ENCODE measurements at regions not wholly inside any gene's neighbourhood (a gene's known extent, or its start where the extent isn't known, plus 50 kb on each side); places are given as distances from the start of the nearest gene placed in this dataset.

- ChIA-PET POLR2A (ENCODE audit: low non-redundant PET) (no interaction called here), CTCF (no interaction called here)
- intact Hi-C loops (cut with micrococcal nuclease; ENCODE audit: unreplicated experiment): no loop called here
- no TSS peak for BruUV-seq (replicated peaks)
- Histone ChIP-seq H3K27ac (ENCODE audit: low read depth, low read length, poor library complexity, severe bottlenecking) (no peak overlapping the region), H3K27me3 (replicated peaks; ENCODE audit: insufficient read depth, low read depth, low read length, poor library complexity) (no peaks in the 10 kb centered on the region), H3K36me3 (ENCODE audit: insufficient read depth, low read length, poor library complexity, severe bottlenecking) (no peaks in the 10 kb centered on the region), H3K4me3 (ENCODE audit: low read depth, low read length, poor library complexity, severe bottlenecking) (no peak overlapping the region), H3K4me1 (ENCODE audit: insufficient read depth, low read length, poor library complexity, severe bottlenecking) (no peaks in the 10 kb centered on the region), H3K9me3 (ENCODE audit: low read depth, low read length, poor library complexity, severe bottlenecking) (no peaks in the 10 kb centered on the region)
- TF ChIP-seq EZH2 (IDR thresholded peaks at IDR 0.05; ENCODE audit: borderline replicate concordance, low read depth, low read length, poor library complexity, severe bottlenecking): no peak
- TF ChIP-seq, protein P1, sequence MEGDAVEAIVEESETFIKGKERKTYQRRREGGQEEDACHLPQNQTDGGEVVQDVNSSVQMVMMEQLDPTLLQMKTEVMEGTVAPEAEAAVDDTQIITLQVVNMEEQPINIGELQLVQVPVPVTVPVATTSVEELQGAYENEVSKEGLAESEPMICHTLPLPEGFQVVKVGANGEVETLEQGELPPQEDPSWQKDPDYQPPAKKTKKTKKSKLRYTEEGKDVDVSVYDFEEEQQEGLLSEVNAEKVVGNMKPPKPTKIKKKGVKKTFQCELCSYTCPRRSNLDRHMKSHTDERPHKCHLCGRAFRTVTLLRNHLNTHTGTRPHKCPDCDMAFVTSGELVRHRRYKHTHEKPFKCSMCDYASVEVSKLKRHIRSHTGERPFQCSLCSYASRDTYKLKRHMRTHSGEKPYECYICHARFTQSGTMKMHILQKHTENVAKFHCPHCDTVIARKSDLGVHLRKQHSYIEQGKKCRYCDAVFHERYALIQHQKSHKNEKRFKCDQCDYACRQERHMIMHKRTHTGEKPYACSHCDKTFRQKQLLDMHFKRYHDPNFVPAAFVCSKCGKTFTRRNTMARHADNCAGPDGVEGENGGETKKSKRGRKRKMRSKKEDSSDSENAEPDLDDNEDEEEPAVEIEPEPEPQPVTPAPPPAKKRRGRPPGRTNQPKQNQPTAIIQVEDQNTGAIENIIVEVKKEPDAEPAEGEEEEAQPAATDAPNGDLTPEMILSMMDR (conservative IDR thresholded peaks at IDR 0.05; ENCODE audit: low read depth, low read length): no peak
- no peak for DNase-seq (ENCODE audit: low spot score)
These were observed 954.1 kb upstream of the COX7C start for GRCh38 chr5:85663708-85664031.

DNA sequence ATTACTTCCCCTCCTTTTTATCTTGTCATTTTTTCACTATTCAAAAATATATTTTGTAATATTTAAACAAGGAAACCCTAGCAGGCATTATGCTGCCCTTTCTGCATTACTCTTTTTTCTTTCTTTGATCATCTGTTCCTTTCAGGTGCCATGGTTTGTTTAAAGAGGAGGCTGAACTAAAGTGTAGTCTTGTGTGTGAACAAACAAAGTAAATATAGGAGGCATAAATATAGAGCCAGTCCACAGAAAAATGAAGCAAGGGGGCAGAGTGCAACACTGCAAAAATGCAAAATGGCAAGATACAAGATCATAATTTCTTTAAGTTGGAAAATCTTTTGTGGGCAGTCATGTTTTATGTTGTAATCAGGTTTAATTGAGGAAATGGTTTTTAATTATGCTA is 947.3 kb upstream of the COX7C start:
- Histone ChIP-seq H3K27me3 (replicated peaks; ENCODE audit: insufficient read depth, low read depth, low read length, poor library complexity) (no peaks in the 10 kb centered on the region), H3K4me1 (ENCODE audit: insufficient read depth, low read length, poor library complexity, severe bottlenecking) (no peaks in the 10 kb centered on the region), H3K27ac (ENCODE audit: low read depth, low read length, poor library complexity, severe bottlenecking) (no peak overlapping the region), H3K36me3 (ENCODE audit: insufficient read depth, low read length, poor library complexity, severe bottlenecking) (no peaks in the 10 kb centered on the region), H3K4me3 (ENCODE audit: low read depth, low read length, poor library complexity, severe bottlenecking) (no peak overlapping the region), H3K9me3 (ENCODE audit: low read depth, low read length, poor library complexity, severe bottlenecking) (no peaks in the 10 kb centered on the region)
- intact Hi-C loops (cut with micrococcal nuclease; ENCODE audit: unreplicated experiment): no loop called here
- POLR2A ChIA-PET (ENCODE audit: low non-redundant PET): no interaction called here
- DNase-seq (ENCODE audit: low spot score): no peak
- CTCF ChIA-PET: no interaction called here
- TF ChIP-seq, protein P1 (conservative IDR thresholded peaks at IDR 0.05; ENCODE audit: low read depth, low read length): no peak
- TF ChIP-seq EZH2 (IDR thresholded peaks at IDR 0.05; ENCODE audit: borderline replicate concordance, low read depth, low read length, poor library complexity, severe bottlenecking): no peak
- BruUV-seq (replicated peaks): no TSS peak

DNA sequence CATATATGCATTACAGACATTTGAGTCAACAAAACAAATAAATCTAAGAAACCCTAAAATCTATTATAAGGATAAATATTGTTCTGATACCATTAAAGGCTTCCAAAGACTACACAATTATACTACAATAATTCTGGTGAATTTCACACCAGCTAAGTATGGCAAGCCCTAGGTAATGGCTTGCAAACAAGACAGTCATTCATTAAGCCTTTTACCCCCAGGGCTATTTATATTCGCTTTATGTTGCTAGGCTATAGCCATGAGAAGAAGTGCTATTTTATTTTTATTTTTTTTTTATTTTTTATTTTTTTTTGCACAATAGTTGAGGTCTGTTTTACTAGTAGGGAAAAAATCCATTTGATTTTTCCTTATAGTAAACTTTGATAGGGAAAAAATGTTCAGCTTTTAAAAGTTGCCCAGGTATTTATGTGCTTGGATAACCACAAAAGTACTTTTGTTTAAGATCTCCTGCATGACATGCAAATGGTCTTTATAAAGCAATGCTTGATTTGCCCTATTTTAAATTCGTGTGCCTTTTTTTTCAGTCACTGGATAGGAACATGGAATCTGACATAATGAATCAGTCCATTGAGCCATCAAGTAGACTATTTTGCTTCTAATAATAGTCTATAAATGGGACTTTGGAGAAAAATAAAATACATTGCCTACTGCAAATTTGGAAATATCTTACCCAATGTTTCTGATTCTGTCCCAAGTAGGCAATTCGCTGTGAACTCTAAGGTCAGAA is 946.3 kb upstream of the COX7C start:
- no peaks in the 10 kb centered on the region for H3K4me1 ChIP-seq (ENCODE audit: insufficient read depth, low read length, poor library complexity, severe bottlenecking)
- no peaks in the 10 kb centered on the region for H3K9me3 ChIP-seq (ENCODE audit: low read depth, low read length, poor library complexity, severe bottlenecking)
- no peak overlapping the region for H3K4me3 ChIP-seq (ENCODE audit: low read depth, low read length, poor library complexity, severe bottlenecking)
- no peak overlapping the region for H3K27ac ChIP-seq (ENCODE audit: low read depth, low read length, poor library complexity, severe bottlenecking)
- DNase-seq (ENCODE audit: low spot score): no peak
- no TSS peak for BruUV-seq (replicated peaks)
- POLR2A ChIA-PET (ENCODE audit: low non-redundant PET): no interaction called here
- intact Hi-C loops (cut with micrococcal nuclease; ENCODE audit: unreplicated experiment): no loop called here
- TF ChIP-seq EZH2 (IDR thresholded peaks at IDR 0.05; ENCODE audit: borderline replicate concordance, low read depth, low read length, poor library complexity, severe bottlenecking): no peak
- TF ChIP-seq, protein P1 (conservative IDR thresholded peaks at IDR 0.05; ENCODE audit: low read depth, low read length): no peak
- CTCF ChIA-PET: no interaction called here
- no peaks in the 10 kb centered on the region for H3K36me3 ChIP-seq (ENCODE audit: insufficient read depth, low read length, poor library complexity, severe bottlenecking)
- no peaks in the 10 kb centered on the region for H3K27me3 ChIP-seq (replicated peaks; ENCODE audit: insufficient read depth, low read depth, low read length, poor library complexity)

Measured in A673 (cell line).